MV-4-11 (cell line): ENCODE measurements at regions not wholly inside any gene's neighbourhood (a gene's known extent, or its start where the extent isn't known, plus 50 kb on each side); places are given as distances from the start of the nearest gene placed in this dataset.
"Not testable (repeated sequence)": the region's sequence is repeated elsewhere in the genome, so short reads cannot be mapped to it uniquely, and the experiment has no call there.

ENCODE experiments used
- DNase-seq: peaks from one replicate; lab custom pipeline; 2025; lab: John Stamatoyannopoulos, UW

DNA sequence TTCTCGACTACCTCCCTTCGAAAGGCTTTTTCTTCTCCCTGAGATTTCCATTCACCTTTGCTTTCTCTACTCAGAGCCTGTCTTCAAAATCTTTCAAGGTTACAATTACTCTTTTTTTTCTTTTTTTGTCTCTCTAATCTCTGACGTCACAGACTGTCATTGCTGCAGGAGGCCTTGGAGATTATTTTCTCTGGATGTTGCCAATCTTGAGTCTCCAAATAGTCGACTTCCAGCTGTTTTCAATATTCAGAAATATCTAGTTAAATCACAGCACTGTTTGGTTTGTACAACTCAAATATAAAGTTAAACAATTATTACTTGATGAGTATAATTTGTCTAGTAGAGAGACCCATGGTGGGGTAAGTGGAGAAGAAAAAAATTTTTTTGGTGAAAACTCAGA lies 359.0 kb upstream of the BOD1L1 start:
- DNase-seq = no peak

DNA sequence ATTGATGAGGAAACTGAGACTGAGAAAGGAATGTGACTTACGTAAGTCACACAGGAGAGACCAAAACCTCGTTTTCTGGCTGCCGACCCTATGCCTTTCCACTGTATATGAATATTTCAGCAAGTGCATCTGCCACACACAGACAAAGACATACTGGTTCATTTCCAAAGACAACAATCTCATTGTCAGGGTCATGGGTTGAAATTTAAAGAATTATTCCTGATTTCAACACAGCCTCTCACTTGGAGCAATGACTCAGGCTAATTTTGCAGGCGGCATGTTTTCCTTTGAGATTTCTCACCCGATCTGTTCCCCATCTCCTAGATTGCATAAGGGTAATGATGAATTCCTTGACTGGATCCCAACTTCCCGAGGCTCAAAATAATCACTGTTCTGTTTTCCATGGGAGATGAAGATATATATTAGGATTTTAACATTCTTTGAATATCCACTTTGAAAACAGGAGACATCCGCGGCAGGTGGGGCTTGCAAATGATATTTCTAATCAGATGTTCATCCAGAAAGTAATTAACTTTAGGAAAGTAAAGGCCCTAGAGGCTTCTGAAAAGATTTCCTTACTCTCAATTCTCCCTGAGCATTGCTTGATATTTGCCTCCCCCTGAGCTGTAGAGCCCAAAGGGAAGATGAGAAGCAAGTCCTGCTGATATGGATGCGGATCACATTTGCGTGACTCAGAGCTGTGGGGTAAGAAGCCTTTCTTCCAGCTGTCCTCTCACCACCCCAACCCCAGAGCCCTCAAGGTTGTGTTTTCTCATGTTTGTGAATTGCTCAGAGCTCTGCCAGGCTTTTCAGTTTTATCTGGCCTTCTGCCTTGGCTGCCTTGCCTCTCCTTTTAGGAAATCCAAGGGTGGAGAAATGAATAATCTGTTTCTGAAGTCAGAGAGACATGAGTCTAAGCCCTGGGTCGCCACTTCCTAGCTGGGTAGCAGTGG lies 361.1 kb upstream of the BOD1L1 start:
- DNase-seq = peak; percentile 48

DNA sequence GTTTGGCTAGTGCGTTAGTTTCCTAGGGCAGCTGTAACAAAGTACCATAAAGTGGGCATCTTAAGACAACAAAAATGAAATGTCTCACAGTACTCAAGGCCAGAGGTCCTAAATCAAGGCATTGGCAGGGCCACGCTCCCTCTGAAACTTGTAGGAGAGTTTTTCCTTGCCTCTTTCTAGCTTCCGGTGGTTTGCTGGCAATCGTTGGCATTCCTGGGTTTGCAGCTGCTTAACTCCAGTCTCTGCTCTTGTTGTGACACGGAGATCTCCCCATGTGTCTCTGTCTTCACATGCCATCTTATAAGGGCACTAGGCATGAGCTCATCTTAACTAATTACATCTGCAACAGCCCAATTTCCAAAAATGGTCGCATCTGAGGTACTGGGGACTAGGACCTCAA lies 362.0 kb upstream of the BOD1L1 start:
- no peak for DNase-seq

- no peak for DNase-seq
Observed at GRCh38 chr4:13990596-13991589, 363.4 kb upstream of the BOD1L1 start.

GRCh38 chr4:13992041-13992440 lies 364.5 kb upstream of the BOD1L1 start:
- no peak for DNase-seq

DNA sequence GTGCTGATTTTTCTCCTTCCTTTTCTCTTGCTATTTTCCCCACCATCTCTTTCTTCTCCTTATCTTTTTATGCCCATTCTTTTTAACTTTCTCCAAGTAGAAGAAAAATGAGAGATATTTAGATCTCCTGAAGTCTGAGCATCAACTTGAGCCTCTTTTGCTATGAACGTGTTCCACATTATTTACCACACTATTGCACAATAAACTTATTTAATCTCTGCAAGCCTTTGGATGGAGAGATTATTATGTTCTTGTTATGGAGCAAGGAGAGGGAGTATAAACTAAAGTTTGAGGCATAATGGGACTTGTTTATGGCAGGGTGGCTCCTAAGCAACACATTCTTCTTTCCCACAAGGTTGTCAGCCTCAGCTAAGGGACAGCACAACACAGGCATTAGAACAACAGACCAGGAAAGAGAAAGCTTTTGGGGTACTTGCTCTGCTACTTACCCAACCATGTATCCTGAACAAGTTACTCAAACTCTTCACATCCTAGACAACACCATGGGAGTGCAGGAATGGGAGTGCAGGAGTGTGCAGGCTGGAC lies 365.5 kb upstream of the BOD1L1 start:
- no peak for DNase-seq

- DNase-seq = no peak
Observed at GRCh38 chr4:13994016-13994415, 366.5 kb upstream of the BOD1L1 start.

- DNase-seq = no peak
Observed at GRCh38 chr4:13998850-13999445, 371.4 kb upstream of the BOD1L1 start.

DNA sequence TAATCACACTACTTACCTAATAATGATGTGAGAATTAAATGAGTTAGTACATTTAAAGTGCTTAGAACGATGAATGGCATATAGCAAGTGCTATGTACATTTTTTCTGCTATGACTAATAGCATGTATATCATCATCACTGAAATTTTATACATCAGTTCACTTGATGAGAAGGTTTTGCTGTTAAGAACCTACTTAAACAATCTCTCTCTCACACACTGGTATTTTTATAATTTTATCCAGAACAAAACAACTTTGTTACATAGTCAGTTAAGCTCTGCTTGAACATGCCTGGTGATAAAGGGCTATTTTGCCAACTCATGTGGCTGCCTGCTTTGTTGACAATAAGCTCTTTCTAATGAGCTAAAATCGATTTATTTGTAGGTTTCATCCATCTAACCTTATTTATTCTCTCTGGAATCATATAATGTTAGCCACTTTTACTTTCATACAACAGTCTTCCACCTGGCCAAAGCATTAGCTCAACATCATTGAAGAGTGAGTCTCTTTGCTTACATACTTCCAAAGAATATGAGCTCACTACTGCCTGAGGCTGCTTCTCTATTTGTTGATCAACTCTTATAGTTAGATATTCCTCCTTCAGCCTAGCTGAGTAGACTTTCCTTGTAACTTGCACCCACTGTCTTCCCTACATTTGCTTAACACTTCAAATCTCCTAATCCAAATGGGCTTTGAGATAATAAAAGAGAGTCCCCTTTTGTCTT lies 372.7 kb upstream of the BOD1L1 start:
- DNase-seq = no peak

DNA sequence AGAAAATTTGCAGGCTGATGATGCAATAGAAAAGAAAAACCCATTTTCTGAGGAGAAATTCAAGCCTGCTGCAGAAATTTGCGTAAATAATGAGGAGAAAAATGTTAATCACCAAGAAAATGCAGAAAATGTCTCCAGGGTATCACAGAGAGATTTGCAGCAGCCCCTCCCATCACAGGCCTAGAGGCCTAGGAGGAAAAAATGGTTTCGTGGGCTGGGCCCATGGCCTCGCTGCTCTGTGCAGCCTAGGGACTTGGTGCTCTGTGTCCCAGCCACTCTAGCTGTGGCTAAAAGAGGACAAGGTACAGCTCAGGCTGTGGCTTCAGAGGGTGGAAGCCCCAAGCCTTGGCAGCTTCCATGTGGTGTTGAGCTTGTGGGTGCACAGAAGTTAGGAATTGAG lies 374.8 kb upstream of the BOD1L1 start:
- not testable (repeated sequence) for DNase-seq

DNA sequence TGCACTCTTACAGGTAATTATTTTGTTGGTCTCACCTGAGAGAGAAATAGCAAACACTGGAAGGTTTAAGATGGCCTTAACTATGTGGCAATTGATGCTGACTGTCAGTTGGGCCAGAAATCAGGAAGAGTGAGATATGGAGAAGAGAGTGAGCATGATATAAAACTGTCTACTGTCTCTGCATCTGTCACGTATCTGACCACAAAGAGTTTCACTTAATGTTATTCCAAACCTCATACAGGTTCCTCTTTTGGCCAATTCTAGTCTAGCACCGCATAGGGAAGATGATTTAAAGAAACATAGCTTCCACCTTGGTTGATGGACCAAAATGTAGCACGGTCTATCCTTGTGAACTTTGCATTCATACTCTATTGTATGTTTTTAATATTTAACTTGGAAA lies 381.0 kb upstream of the BOD1L1 start:
- peak; percentile 96 for DNase-seq

- DNase-seq = no peak
Observed at GRCh38 chr4:14018191-14018853, 390.8 kb upstream of the BOD1L1 start.

- peak; percentile 40 for DNase-seq
Observed at GRCh38 chr4:14022456-14022855, 394.9 kb upstream of the BOD1L1 start.

- DNase-seq = no peak
Observed at GRCh38 chr4:14023036-14023435, 395.5 kb upstream of the BOD1L1 start.

- DNase-seq = no peak
Observed at GRCh38 chr4:14023896-14024295, 396.4 kb upstream of the BOD1L1 start.

DNA sequence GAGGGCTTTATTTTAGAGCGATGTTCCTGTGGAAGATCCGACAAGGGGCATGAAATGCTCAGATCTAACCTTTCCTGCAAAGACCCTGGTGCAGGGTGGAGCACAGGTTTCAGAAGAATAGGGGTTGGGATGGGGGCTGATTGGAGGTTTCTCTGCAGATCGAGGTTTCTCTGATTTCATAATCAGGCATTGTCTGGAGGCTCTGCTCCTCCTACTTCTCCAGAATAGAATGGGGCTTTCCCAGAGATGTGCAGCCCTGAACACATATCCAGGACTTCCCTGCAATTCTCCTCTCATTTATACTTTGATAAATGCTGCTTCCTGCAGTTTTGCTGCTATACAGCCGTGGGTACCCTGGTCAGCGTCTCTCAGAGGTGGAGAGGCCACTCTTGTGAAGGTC lies 397.6 kb upstream of the BOD1L1 start:
- DNase-seq = no peak

DNA sequence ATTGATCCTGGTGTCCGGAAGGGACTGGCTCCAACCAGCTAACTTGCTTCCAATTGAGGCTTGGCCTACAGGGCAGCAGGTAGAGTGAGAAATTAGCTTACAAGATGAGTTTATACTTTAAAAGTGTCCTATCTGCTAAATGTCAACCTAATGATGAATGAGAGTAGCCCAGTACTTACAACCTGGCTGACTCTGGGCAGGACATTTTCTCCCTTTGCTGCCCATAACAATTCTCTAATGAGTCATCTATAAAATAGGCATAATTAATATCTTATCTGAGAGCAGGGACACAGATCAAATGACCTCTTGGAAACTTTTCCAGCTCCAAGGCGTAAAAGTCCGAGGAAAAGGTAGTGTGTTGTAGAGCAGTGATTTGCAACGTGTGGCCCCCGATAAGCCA lies 398.4 kb upstream of the BOD1L1 start:
- DNase-seq = no peak

DNA sequence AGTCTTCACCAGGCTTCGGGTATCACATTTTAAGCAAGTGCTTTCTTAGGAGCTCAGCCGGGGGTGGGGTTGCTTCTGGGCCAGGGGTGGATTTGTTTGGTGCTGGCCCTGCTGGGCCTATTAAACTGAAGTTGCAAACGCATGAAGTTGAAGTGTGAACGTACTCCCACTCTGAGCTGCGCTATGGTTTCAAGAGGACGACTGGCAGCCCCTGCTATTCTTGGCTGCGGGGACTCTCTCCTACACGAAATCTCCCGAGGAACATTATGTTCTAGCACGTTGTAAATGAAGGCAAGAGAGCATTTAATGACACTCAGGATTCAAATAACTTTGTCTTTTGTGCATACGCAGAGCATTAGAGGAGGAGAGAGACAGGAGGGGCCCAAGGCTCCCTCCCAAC lies 401.3 kb upstream of the BOD1L1 start:
- DNase-seq = no peak

DNA sequence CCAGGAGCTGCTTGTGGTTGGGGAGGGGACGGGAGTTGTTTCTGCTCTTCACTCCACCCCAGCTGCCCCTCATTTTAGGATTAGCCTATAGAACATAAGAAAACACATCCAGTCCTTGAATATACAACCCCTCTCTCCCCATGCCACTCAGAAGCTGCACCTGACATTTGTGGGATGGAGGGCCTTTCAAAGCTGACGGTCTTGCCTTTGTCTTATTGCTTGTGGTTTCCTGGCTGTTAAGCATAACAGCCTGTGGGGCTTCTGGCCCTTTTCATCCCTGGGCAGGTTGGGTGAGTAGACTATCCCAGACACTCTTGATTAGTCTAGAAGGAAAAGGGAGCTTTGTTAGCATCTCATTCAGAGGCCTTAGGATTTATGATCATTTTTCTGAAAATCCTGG lies 407.6 kb upstream of the BOD1L1 start:
- no peak for DNase-seq

DNA sequence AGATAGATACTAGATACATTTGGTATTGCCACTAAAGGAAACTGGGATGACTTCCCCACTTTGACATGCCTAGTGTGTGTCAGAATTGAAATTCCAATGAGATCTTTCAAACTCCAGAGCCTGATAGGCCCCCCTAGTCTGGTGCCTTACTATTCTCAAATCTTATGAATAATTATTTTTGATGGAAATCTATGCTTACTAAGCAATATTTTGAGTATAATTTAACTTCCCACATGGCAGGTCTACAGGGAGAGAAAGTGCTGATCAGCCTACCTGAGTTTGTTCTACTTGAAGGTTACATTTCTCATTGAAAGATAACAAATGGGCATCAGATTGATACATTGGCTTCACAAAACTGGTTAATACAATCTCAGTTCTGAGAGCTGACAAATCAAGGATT lies 415.7 kb upstream of the BOD1L1 start:
- DNase-seq = no peak

- DNase-seq = no peak
Observed at GRCh38 chr4:14046642-14047041, 419.1 kb upstream of the BOD1L1 start.
